ENCODE measurements at regions not wholly inside any gene's neighbourhood (a gene's known extent, or its start where the extent isn't known, plus 50 kb on each side); places are given as distances from the start of the nearest gene placed in this dataset.

DNA sequence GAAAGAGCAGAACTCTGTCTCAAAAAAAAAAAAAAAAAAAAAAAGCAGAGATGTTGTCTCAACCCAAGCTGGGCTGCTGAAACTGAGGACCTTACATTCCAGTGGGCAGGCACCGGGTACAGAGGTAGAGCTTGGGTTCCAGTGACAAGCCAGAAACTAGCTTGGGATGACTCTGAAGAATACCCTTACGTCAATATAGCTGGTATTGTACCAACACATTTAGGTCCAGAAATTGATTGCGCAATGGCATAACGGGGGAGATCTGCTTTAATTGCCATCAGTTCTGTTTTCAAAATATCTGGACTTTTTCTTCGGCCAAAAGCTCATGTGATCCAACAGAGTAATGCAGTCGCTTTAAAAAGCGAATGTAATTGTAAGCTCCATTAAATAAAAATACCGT lies 103.1 kb upstream of the UBL3 start:
- TF ChIP-seq, protein P1, sequence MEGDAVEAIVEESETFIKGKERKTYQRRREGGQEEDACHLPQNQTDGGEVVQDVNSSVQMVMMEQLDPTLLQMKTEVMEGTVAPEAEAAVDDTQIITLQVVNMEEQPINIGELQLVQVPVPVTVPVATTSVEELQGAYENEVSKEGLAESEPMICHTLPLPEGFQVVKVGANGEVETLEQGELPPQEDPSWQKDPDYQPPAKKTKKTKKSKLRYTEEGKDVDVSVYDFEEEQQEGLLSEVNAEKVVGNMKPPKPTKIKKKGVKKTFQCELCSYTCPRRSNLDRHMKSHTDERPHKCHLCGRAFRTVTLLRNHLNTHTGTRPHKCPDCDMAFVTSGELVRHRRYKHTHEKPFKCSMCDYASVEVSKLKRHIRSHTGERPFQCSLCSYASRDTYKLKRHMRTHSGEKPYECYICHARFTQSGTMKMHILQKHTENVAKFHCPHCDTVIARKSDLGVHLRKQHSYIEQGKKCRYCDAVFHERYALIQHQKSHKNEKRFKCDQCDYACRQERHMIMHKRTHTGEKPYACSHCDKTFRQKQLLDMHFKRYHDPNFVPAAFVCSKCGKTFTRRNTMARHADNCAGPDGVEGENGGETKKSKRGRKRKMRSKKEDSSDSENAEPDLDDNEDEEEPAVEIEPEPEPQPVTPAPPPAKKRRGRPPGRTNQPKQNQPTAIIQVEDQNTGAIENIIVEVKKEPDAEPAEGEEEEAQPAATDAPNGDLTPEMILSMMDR (IDR thresholded peaks at IDR 0.05): no peak
- no peak for TF ChIP-seq POLR2A (IDR thresholded peaks at IDR 0.05)

All from uterus (tissue), 2 donors.